ENCODE measurements at regions not wholly inside any gene's neighbourhood (a gene's known extent, or its start where the extent isn't known, plus 50 kb on each side); places are given as distances from the start of the nearest gene placed in this dataset.

GRCh38 chr6:104253236-104253635 is 606.5 kb downstream of the HACE1 start:
- TF ChIP-seq SP1 (IDR thresholded peaks at IDR 0.05) (no peak), CTCF (IDR thresholded peaks at IDR 0.05; ENCODE audit: low read depth, low read length, missing input control) (no peak)

Data from liver (tissue), 3 donors.